ENCODE measurements at regions not wholly inside any gene's neighbourhood (a gene's known extent, or its start where the extent isn't known, plus 50 kb on each side); places are given as distances from the start of the nearest gene placed in this dataset.
A peak's percentile ranks its signal among the peaks of the same experiment; 100 is the strongest.
"Not testable (repeated sequence)": the region's sequence is repeated elsewhere in the genome, so short reads cannot be mapped to it uniquely, and the experiment has no call there.

DNA sequence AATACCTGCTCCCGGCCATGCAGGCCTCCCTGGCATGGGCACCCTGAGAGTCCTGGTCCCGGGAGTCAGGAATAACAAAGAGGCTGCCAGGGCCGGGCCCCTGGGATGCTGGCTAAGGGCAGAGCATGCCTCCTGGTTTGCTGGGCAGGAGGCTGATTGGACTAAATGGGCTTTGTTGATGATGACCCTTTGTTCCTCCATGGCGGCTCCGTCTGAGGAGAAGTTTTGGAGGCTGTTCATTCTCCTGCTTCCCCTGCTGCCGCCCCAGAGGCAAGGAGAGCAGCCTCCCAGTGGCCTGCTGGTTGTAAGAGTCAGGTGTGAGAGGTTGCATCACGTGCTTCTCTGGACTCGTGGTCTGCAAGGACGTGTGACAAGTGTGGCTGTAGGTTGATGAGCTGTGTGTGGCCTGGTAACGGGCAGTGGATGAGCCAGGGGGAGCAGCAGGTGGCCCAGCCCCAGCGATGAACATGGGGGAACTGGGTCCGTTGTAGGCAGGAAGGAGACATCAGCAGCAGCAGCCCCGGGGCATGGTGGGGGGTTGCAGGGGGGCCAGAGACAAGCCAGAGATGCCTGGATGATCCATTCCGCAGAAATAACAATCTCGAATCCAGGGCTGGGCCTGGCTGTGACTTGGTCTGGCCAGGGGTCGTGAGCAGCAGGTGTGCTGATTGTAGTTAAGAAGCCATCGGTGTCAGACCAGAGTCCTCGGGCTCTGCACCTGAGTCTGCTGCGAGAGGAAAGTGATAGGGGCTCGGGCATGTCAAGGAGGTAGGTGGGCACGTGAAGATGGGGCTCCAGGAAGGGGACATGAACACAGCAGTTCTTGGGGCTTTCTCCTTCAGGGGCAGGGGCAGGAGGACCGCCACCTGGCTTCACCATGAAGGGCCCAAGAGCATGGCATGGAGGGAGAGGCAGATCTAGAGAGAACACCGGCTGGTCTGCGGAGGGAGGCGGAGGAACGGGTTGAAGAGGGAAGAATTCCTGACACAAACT is 101.4 kb downstream of the TNFRSF13B start:
- no peak for DNase-seq (ENCODE audit: low spot score)

DNA sequence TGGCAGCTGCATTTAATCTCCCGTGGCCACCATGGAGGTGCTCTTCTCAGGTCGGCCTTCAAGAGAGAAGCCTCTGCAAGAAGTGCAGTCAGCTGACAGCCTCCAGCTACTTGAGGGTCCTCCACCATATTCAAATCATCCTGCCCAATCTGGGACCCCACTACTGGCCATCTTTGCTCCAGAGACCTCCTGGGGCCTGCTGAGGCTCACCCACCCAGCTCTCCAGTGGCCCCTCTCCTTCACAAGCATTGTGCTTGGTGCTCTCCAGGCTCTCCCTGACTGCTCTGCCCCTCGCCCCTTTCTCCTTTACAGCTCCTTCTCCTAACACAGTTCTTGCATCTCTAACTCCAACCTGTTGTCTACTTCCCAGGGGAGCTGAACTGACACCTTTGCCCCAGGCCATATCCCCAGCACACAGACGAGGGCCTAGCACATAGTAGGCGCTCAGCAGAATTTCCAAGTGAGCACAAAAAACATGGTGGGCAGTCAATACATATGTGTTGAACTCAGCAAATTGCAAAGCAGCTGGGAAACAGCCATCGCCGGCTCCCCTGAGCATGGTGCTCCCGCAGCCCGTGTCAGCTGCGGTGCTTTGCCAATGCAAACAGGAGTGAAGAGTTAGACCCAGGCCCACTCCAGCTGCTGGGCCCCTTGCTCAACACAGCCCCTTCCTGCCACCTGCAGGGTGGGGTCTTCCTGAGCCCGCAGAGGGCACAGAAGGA is 102.2 kb downstream of the TNFRSF13B start:
- DNase-seq (ENCODE audit: low spot score): not testable (repeated sequence)

DNA sequence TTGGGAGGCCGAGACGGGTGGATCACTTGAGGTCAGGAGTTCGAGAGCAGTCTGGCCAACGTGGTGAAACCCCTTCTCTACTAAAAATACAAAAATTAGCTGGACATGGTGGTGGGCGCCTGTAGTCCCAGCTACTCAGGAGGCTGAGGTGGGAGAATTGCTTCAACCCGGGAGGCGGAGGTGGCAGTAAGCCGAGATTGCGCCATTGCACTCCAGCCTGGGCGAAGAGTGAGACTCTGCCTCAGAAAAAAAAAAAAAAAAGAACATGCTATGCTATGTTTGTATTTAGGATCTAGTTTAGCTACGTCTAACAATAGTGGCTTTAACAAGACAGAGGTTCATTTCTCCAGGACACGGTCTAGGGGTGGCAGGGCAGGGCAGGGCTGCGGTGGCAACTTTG is 103.3 kb downstream of the TNFRSF13B start:
- not testable (repeated sequence) for DNase-seq (ENCODE audit: low spot score)

DNA sequence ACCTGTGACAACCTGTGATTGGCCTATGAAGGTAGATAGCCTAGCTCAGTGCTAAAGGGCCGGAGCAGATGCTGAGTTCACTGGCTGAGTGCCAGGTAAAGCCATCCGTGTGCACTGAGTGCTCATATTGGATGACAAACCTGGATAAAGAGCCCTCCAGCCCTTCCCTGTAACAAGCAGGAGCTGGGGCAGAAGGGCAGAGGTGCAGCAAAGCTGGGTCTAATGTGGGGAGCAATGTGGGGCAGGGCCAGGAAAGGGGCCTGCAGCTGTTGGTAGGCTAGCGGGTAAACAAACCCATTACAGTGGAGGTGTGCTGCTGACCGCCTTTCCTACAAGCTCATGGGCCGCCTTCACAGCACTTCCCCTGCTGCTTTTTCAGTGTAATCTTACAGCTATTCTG is 104.4 kb downstream of the TNFRSF13B start:
- DNase-seq (ENCODE audit: low spot score): not testable (repeated sequence)

DNA sequence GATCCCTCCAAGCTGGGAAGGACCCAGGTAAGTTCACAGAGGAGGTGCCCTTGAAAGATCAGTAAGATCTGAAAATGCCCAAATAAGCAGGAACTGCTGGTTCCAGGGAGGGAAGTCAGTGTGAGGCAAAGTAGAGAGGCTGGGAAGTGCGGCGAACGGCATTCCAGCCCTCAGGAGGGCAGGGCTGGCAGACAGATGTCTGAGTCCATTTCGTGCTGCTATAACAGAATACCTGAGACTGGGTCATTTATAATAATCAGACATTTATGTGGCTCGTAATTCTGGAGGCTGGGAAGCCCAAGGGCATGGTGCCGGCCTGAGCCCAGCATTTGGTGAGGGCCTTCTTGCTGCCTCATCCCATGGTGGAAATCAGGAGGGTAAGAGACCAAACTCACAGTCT is 105.1 kb downstream of the TNFRSF13B start:
- DNase-seq (ENCODE audit: low spot score): not testable (repeated sequence)

DNA sequence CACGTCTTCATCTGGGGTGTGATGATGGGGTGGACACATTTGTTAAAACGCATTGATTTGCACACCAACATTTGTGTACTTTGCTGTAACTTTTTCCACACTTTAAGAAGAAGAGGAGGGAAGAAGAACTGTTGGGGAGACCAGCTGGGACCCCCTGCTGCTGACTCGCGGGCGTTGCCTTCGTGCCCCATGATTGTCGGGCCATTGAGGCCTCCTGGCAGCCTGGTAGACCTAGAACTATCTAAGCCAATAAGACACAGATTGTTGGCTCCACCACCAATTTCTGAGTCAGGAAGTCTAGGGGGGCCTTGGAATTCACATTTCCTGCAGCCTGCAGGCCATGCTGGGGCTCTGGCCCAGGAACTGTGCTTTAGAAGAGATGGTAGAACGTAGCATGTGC is 105.5 kb downstream of the TNFRSF13B start:
- DNase-seq (ENCODE audit: low spot score): no peak

DNA sequence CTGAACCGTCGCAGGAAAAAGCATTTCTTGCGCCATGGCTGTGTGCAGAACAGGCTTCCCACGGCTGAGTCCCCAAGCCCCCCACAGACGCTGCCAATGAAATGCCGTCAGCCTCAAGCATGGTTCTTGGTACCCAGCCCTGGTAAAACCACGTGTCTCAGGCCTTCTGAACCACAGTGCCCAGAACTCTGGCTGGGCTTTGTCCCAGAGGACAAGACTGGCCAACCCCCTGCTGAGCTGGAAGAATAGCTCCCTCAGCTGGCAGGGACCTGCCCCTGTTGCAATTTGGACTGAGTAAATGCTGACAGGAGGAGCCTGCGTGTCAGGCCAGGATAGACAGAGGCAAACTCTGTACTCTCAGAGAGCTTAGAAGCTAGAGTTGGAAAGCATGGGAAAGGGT is 106.2 kb downstream of the TNFRSF13B start:
- not testable (repeated sequence) for DNase-seq (ENCODE audit: low spot score)

DNA sequence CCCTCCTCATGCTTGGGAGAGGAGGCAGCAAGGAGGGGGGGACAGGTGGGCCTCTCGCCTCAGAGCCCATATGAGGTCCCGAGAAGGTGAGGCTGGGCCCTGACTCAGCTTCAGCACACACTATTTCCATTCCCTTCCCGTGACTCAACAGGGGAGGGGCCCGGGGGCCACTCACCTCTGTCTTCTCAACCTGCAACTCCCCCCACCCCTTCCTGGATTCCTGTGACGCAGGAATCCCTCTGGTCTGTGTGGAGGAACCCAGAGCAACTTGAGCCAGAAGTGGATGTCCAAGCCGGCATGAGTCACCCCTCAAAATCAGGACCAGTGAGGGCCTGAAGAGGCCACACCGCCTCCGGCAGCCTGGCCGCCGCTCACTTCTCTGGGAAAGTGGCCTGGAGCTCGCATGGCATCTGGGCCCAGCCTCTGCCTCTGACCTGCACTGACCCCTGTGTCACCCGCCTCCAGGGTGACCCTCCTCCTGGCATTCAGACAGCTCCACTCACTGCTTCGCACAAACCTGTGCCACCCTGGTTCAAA is 106.8 kb downstream of the TNFRSF13B start:
- DNase-seq (ENCODE audit: low spot score): not testable (repeated sequence)

DNA sequence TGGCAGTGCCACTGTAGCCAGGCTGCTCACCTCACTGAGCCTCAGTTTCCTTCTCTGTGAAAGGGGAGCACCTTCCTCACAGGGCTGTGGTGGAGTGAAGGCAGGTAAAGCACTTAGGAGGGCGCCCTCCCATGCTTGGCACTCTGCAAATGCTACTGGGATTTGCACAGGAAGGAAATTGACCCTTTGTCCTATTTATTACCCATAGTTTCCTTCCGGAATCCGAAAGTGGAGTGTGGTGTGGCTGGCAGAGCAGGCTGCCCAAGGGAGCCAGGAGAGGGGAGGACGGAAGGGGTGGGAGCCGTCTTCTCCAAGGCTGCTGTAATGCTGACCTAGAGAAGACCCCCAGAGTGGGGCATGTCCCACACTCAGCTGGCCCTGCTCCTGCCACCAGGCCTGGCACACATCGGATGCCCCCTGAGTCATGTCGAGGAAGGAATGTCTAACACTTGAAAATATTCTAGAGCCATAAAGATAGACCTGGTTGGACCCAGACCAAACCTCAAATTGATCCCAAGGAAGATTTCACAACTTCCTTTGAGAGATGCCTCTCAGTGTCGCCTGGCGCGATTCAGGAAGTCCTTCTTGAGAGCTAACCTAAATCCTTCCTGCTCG is 107.3 kb downstream of the TNFRSF13B start:
- DNase-seq (ENCODE audit: low spot score): not testable (repeated sequence)

DNA sequence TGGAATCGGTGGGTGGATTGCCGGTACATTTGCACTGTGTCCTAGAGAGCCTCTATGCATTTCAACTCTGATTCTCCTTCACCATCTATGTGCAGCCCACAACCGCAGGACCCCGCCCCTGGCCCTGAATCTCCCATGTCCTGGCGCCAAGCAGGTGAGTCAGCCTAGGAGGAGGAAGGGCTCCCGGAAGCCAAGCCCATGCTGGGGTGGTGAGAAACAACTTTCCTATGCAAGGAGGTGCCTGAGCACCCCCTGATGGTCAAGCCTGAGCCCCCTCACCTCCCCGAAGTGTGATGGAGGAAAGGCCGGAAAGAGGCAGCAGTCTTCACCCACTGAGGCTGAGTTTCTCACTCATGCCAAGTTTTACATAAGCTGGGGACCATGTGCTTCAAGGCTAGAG is 110.8 kb downstream of the TNFRSF13B start:
- DNase-seq (ENCODE audit: low spot score): peak; percentile 89

DNA sequence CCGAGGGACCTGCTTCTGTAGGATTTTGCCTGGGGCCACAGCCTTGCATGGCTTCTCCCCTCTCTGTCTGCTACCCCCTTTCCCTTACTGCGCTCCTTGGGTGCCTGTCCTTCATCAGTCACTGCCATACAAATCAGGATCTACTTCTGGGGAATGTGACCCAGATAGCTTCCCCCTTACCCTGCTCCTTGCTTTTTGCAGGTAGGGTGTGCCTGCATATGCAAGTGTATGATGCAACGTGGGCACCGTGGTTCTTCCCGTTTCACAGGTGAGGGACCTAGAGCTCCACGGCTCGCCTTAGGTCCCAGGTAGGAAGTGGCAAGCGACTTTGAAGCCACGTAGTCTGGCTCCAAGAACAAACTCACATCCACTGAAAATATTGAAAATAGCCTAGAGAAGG is 111.5 kb downstream of the TNFRSF13B start:
- peak; percentile 14 for DNase-seq (ENCODE audit: low spot score)

DNA sequence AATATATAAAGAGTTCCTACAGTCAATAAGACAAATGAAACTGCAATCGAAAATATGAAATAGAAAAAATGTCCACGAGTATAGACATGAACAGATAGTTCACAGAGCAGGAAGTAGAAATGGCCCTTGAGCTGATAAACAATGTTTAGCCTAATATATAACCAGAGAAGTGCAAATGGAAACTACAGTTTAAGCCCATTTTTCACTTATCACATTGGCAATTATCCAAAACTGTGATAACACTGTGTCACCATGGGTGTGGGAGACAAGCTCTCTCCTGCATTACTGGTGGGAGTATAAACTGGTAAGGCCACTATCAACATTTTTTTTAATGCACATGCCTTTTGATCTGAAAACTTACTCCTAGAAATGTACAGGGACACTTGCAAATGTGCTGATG is 112.4 kb downstream of the TNFRSF13B start:
- not testable (repeated sequence) for DNase-seq (ENCODE audit: low spot score)

DNA sequence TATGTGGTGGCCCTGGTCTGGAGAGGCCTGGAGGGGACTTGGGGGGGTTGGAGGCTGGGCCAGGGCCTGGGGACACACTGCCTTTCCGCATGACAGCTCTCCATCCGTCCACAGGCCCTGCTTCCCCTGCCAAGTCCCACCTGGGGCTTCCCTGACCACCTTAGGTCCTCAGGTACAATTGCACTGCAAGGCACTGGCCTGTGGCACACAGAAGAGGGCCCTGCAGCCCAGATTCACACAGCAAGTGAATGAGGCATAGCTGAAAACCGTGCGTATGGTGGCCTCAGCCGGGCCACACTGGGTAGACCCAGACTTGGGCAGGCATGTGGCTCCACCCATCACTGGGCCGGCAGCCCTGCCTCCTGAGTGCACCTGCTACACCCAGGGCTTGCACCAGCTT is 114.2 kb downstream of the TNFRSF13B start:
- not testable (repeated sequence) for DNase-seq (ENCODE audit: low spot score)

DNA sequence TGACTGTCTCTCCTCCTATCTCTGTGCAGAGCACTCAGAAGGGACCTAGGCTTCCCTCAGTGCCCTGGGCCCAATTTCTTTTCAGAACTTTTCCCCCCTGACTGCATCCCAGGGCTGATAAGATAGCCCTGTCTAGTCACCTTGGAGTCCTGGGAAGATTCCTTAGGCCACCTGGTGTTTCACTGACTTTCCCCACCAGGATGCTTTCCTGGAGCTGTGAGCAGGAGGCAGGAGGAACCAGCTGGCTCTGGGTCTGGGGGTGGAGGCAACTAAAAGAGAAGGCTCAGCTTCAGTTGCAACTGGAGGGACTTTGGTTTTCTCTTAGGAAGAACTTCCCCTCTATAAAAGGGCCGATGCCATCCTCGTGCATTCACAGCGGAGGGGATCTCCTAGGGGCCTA is 115.1 kb downstream of the TNFRSF13B start:
- not testable (repeated sequence) for DNase-seq (ENCODE audit: low spot score)

DNA sequence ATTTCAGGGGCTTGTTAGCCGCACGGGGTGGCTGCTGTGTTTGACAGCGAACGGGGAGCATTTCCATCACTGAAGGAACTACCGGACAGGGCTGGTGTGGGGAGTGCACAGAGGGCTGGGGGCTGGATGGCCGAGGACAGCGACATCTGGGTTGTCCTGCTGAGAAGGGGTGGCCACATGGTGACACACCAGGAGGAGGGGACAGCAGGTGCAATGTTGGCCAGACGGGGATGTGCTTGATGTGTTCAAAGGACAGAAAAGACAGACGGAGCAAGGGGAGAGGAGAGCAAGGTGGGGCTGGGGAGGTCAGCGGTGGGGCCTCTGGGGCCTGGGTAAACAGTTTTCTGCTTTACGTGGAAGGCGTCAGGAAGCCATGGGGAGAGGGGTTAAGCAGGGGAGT is 115.7 kb downstream of the TNFRSF13B start:
- DNase-seq (ENCODE audit: low spot score): not testable (repeated sequence)

DNA sequence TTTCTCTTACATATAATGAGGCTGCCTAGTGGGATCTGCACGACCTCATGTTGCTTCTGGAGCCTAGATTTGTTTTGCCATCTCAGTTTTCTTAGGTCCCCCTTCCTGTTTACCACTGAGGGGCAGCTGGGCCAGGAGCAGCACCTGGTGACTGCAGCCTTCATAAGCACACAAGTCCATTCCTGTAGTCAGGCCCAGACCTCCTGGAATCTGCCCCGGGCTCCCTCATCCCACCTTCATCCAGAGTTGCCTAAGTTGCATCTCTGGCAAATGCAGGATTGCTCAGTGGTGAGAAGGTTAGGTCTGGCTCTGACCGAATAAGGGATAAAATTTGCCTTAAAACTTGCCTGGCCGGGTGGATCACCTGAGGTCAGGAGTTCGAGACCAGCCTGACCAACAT is 117.3 kb downstream of the TNFRSF13B start:
- DNase-seq (ENCODE audit: low spot score): not testable (repeated sequence)

DNA sequence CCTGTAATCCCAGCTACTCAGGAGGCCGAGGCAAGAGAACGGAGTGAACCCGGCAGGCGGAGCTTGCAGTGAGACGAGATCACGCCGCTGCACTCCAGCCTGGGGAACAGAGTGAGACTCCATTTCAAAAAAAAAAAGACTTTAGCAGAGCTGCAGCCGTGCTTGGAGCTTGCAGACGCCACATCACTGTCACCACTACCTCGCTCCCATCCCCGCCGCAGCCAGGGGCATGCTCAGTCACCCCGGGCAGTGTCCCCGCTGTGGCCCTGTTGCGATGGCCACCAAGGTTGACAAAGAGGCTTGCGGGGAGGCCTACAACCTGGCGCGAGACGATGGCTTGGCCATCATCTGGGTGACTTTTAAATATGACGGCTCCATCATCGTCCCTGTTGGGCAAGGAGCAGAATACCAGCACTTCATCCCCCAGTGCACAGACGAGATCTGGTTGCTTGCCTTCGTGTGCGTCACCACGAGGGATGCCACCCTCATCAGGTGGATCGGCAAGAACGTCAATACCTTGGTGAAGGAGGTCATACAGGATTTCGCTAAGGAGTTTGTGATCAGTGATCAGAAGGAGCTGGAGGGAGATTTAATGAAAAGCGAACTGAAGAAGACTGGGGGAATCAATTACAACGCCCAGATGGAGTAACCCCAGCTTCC is 118.1 kb downstream of the TNFRSF13B start:
- no peak for DNase-seq (ENCODE audit: low spot score)

DNA sequence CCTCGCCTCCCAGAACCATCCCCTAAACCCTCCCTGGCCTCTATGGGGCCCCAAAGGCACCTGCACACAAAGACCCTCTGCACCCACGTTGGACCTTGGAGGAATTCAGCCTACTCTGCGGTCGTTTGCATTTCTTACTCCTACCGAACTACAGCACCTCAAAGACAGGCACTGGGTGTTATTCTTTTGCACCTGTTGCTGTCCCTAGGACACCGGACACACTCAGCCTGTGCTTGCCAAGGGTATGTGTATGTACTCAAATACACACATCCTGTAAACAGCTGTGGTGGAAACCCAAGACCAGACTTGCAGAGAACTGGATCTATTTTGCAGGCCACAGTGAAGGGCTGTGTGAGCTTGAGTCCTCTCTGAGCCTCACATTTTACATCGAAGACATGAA is 122.1 kb downstream of the TNFRSF13B start:
- DNase-seq (ENCODE audit: low spot score): not testable (repeated sequence)

DNA sequence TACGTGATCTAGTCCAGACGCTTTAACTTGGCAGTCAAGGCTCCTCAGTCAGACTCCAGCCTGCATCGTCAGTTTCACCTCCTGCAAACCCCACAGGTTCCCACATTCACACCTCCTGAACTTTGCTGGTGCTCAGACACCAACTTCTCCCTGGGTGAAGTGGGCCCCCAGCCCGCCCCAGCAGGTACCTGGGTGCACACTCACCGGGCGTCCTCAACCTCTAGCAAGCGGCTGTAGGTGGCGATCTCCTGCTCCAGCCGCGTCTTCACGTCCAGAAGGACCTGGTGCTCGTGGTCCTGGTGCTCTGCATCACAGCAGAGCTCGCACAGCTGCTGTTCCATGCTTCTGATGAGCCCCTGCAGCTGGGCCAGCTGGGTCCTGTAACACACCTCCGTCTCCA is 122.9 kb downstream of the TNFRSF13B start:
- DNase-seq (ENCODE audit: low spot score): not testable (repeated sequence)

DNA sequence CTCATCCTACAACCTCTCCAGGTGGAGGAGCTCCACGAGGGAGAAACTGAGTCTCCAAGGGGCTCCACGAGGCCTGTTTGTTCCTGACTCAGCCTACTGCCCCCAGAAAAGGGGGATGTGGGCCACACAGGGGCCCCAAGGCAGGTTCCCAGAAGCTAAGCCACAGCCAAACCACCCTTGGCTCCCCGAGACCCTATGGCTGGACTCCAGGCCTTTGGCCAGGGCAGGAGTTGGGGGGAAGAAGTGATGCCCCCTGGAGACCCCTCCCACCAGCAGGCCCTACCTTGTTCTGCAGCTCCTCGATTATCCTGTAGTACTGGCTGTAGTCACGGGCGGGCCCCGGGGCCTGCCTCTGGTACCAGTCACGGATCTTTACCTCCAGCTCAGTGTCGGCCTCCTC is 126.8 kb downstream of the TNFRSF13B start:
- not testable (repeated sequence) for DNase-seq (ENCODE audit: low spot score)

DNA sequence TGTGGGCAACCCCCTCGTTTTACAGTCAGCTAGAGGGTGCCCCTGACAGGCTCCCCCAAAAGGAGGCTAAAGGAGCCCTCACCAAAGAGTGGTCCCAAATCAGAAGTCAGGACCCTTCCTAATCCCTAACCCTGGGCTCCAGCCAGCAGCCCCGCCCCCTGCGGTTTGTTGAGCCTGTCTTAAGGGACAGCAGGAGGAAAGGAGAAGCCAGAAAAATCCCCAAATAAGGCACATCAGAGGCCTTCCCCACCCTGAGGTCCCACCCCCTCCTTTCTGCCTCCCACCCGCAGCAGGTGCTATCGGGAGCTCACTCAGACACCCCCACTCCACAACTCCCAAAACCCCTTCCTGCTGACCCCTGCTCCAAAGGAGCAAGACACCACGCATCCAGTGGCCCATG is 127.2 kb downstream of the TNFRSF13B start:
- DNase-seq (ENCODE audit: low spot score): not testable (repeated sequence)

DNA sequence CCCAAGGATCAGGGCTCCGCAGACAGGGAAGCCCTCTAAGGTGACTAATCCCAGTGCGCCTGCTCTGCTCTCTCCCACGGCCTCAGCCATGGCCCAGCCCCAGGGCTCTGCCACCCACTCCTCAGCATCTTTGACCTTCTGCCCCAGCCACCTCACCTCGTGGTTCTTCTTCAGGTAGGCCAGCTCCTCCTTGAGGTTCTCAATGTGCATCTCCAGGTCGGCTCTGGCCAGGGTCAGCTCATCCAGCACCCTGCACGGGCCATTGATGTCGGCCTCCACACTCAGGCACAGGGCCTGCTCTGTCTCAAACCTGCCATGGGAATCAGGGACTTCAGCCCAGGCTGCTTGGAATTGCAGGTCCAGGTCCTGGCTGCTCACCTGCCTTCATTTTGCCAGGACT is 128.4 kb downstream of the TNFRSF13B start:
- DNase-seq (ENCODE audit: low spot score): not testable (repeated sequence)
